ENCODE measurements at regions not wholly inside any gene's neighbourhood (a gene's known extent, or its start where the extent isn't known, plus 50 kb on each side); places are given as distances from the start of the nearest gene placed in this dataset.

- H3K27ac ChIP-seq: no peak overlapping the region
- no peaks in the 10 kb centered on the region for H3K27me3 ChIP-seq
- peak in 1 of 2 donors; percentile 16 for DNase-seq
- H3K4me1 ChIP-seq: no peaks in the 10 kb centered on the region
- H3K36me3 ChIP-seq: no peaks in the 10 kb centered on the region
- no peaks in the 10 kb centered on the region for H3K9me3 ChIP-seq
- intact Hi-C loops (cut with DNase I; ENCODE audit: low total_unique reads): no loop called here
- TF ChIP-seq, protein P1, sequence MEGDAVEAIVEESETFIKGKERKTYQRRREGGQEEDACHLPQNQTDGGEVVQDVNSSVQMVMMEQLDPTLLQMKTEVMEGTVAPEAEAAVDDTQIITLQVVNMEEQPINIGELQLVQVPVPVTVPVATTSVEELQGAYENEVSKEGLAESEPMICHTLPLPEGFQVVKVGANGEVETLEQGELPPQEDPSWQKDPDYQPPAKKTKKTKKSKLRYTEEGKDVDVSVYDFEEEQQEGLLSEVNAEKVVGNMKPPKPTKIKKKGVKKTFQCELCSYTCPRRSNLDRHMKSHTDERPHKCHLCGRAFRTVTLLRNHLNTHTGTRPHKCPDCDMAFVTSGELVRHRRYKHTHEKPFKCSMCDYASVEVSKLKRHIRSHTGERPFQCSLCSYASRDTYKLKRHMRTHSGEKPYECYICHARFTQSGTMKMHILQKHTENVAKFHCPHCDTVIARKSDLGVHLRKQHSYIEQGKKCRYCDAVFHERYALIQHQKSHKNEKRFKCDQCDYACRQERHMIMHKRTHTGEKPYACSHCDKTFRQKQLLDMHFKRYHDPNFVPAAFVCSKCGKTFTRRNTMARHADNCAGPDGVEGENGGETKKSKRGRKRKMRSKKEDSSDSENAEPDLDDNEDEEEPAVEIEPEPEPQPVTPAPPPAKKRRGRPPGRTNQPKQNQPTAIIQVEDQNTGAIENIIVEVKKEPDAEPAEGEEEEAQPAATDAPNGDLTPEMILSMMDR (IDR thresholded peaks at IDR 0.05): no peak
- no peak for TF ChIP-seq POLR2A (IDR thresholded peaks at IDR 0.05)
- H3K4me3 ChIP-seq: no peak overlapping the region
Measured at GRCh38 chr9:8262625-8263622, 463.3 kb upstream of the DMAC1 start.

DNA sequence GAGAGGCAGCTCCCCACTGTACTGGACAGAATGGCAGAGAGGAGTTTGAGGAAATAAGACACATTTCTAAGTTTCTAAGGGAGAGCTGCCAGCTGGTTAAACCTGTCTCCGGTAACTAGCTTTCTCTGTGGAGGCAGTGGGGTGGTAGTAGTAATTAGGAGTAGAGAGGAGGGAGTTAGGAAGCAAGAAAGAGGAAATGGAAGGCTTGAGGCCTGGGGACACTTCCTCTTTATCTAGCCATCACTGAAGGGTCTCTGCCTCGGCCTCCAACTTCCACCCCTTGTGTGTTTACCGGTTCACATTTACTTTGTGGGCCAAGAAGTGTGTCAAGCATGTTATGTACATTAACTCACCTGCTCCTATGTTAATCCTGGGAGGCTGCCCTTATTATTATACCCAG, 462.2 kb upstream of the DMAC1 start:
- intact Hi-C loops (cut with DNase I; ENCODE audit: low total_unique reads): no loop called here
- Histone ChIP-seq H3K27ac (no peak overlapping the region), H3K36me3 (no peaks in the 10 kb centered on the region), H3K27me3 (no peaks in the 10 kb centered on the region), H3K4me3 (no peak overlapping the region), H3K4me1 (no peaks in the 10 kb centered on the region), H3K9me3 (no peaks in the 10 kb centered on the region)
- no peak for DNase-seq
- TF ChIP-seq POLR2A (IDR thresholded peaks at IDR 0.05): no peak
- TF ChIP-seq, protein P1 (IDR thresholded peaks at IDR 0.05): no peak

DNA sequence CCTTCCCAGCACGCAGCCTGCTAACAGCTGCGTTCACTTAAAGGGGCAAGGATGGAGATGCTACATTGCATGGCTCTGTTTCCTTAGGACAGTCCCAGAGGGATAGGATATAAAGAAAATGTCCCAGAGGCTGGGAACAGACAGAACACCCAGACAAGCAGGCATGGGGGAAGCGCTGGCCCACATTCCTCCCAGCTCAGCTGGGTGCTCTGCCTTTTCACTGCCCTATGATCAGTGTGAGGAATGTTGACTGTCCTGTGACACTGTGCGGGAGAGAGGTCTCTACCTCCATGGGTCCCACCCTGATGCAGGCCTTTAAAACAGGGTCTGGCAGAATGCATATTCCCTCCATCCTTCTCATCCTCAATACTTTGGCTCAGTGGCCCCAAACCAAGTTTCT, 459.4 kb upstream of the DMAC1 start:
- H3K27me3 ChIP-seq: no peaks in the 10 kb centered on the region
- H3K36me3 ChIP-seq: no peaks in the 10 kb centered on the region
- no peak overlapping the region for H3K4me3 ChIP-seq
- DNase-seq: no peak
- TF ChIP-seq, protein P1 (IDR thresholded peaks at IDR 0.05): no peak
- TF ChIP-seq POLR2A (IDR thresholded peaks at IDR 0.05): no peak
- no peaks in the 10 kb centered on the region for H3K9me3 ChIP-seq
- intact Hi-C loops (cut with DNase I; ENCODE audit: low total_unique reads): no loop called here
- H3K4me1 ChIP-seq: no peaks in the 10 kb centered on the region
- no peak overlapping the region for H3K27ac ChIP-seq

- no peak overlapping the region for H3K4me3 ChIP-seq
- H3K36me3 ChIP-seq: no peaks in the 10 kb centered on the region
- DNase-seq: no peak
- TF ChIP-seq POLR2A (IDR thresholded peaks at IDR 0.05): no peak
- TF ChIP-seq, protein P1 (IDR thresholded peaks at IDR 0.05): no peak
- H3K4me1 ChIP-seq: no peaks in the 10 kb centered on the region
- no peaks in the 10 kb centered on the region for H3K9me3 ChIP-seq
- no peak overlapping the region for H3K27ac ChIP-seq
- intact Hi-C loops (cut with DNase I; ENCODE audit: low total_unique reads): no loop called here
- H3K27me3 ChIP-seq: no peaks in the 10 kb centered on the region
Measured at GRCh38 chr9:8256880-8257279, 457.3 kb upstream of the DMAC1 start.

DNA sequence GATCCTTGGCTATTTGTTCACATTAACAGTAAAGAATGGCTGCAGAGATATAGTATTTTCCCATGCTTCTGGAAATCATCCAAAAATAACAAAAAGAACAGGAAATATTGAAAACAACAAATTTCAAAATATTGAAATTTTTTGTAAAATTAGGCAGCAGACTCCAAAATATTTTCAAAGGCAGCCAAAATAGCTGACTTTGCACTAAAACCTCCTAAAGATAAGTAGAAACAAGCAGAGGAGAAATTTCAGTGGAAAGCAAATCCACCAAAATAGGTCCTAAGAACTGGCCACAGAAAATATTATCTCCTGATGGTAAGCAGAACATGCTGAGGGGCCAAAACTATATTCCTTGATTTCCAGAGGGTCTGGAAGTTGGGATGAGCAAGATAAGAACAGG, 456.3 kb upstream of the DMAC1 start:
- no peak overlapping the region for H3K4me3 ChIP-seq
- TF ChIP-seq POLR2A (IDR thresholded peaks at IDR 0.05): no peak
- TF ChIP-seq, protein P1 (IDR thresholded peaks at IDR 0.05): no peak
- no peaks in the 10 kb centered on the region for H3K4me1 ChIP-seq
- H3K9me3 ChIP-seq: no peaks in the 10 kb centered on the region
- no peak for DNase-seq
- H3K27me3 ChIP-seq: no peaks in the 10 kb centered on the region
- H3K27ac ChIP-seq: no peak overlapping the region
- no peaks in the 10 kb centered on the region for H3K36me3 ChIP-seq
- intact Hi-C loops (cut with DNase I; ENCODE audit: low total_unique reads): no loop called here
